HG03045 (cell line): ENCODE measurements at regions not wholly inside any gene's neighbourhood (a gene's known extent, or its start where the extent isn't known, plus 50 kb on each side); places are given as distances from the start of the nearest gene placed in this dataset.

Experiments
- ATAC-seq: cut with Tn5 transposase; IDR thresholded peaks from one replicate; pipeline ENCODE4 v1.9.1; 2021; ENCODE audit warnings: mild to moderate bottlenecking, moderate library complexity; ENCODE audit not compliant: unreplicated experiment

GRCh38 chr5:77846422-77847128 is 70.4 kb upstream of the TBCA start:
- no peak for ATAC-seq

- no peak for ATAC-seq
These were observed 69.1 kb upstream of the TBCA start for GRCh38 chr5:77845324-77845646.

DNA sequence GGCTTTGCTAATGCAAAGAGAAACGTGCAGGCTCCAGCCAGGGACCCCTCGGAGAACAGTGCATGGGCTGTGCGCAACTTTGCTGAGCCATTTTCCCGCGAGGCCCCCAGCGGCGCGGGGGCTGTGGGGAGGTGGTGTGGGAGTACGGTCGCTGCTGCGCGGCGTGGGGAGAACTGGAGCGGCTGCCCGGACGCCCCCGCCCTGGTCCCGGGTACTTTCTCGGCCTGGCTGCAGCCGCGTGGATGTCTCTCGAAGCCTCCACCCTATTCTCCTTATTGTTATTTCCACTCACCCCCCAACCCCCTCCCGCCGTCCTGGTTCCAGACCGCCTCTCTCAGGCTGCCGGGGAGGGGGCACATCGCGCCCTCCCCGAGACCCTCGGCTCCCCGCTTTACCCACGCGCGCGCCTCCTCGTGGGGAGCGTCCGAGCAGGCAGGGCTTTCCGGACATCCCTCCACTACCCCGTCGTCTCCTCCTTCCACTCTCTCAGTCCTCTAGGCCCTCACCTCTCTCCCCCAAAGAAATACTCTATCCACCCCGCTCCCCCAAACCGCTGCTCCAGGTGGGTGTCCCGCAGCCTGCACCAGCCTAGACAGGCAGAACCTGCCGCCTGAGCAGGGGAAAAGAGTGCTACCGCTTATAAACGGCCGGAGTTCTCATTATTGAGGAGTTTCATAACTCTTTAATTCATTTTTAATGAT is 68.6 kb upstream of the TBCA start:
- no peak for ATAC-seq

DNA sequence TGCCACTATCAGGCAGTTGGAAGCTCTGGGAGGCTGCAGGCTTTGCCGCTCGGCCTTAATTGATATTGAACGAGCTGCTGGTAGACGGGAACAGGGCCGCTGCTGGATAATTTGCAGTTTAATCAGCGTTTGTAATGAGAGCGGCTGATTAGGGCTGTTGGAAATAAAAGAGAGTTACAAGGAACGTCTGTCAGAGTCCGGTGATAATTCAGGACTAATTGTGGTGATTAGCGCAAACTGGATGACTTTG is 68.2 kb upstream of the TBCA start:
- no peak for ATAC-seq

DNA sequence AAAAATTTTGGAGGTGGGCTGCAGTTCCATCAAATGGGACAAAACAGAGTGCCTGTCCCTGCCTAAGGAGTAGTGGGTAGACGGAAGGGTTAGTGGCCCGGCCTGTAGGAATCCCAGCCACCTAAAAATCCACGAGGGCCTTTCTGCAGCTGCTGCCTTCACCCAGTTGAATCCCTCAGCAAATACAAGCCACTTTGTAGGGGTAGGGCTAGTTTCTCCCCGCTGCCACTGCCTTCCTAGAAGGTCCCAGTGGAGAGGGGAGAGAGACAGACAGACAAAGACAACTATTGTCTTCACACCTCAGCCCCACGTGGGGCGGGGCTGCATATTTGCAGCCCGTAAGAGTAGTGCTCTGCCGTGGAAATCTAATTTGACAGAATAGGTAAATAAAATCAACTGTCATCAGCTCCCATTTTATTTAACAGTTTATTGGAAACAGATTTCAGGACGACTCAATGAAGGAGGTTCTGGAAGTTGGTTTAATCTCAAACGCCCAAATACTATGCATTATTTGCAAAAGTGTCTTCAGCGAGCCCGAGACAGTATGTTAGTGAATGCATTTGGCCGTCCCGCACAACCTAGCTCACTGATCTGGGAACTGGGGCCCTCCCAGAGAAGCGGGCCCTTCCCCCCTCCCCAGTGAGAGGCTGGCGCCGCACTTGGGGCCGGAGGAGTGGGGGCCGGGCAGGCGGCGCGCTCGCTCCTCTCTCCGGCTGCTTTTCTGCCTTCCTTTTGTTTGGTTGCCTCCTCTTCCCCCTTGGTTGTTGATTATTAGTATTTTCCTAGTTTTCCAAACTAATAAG is 67.6 kb upstream of the TBCA start:
- no peak for ATAC-seq

GRCh38 chr5:77842243-77842642 is 66.1 kb upstream of the TBCA start:
- ATAC-seq, result no peak

- no peak for ATAC-seq
These were observed 65.5 kb upstream of the TBCA start for GRCh38 chr5:77841616-77842015.

- ATAC-seq, result no peak
These were observed 64.8 kb upstream of the TBCA start for GRCh38 chr5:77840930-77841329.

DNA sequence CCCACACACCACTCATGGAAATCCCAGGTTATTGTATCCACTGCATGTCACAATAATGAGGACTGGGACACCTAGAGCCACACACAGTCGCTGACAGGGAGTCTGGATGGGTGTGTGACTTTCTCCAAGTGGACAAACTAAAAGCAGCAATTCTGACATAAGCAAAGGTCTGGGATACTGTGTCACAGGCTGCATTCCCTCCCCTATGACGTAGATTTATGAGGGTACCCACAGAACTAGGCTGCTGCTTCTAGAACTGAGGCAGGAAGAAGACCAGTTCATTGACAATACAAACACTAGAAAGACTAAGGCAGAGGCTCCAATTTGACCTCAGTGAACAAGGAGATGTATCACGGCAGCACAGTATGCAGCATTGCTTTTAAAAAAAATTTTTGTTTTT is 63.6 kb upstream of the TBCA start:
- no peak for ATAC-seq

DNA sequence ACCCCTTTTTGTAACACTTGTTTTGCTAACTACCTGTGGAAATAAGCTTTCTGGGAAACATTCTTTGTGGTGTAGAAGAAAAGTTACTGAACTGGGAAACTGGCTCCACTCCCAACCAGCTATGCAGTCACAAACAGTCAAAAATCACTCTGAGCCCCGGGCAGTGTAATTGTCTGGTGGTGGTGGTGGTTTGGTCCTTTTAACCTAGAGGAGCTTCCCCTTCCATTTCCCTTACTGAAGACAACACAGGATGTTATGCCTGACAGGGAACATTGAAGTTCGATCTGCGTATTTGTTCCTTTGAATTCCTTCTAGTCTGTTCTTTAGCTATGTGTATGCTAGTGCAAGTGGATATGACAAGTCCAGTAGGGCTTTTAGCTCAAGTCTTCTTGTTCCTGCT is 56.8 kb upstream of the TBCA start:
- ATAC-seq, result no peak

- no peak for ATAC-seq
These were observed 56.1 kb upstream of the TBCA start for GRCh38 chr5:77832166-77832770.

GRCh38 chr5:77828445-77828844 is 52.3 kb upstream of the TBCA start:
- no peak for ATAC-seq
